Activated T-cell treated with anti-CD3 and anti-CD28 coated beads, Interleukin-2, amount 50 U/mL, for 72 hours (primary cell): ENCODE measurements at regions not wholly inside any gene's neighbourhood (a gene's known extent, or its start where the extent isn't known, plus 50 kb on each side); places are given as distances from the start of the nearest gene placed in this dataset.

Experiments
- ATAC-seq, 2 donors: fragments of 150-1000 bp; cut with Tn5 transposase; replicated peaks in 1 of 2; 2 replicates each; pipeline ENCODE4 v1.10.0; 2021; ENCODE audit warnings: moderate library complexity in 2 of 2, mild to moderate bottlenecking in 1 of 2
- DNase-seq, 2 donors: peaks; one replicate each; pipeline ENCODE4 v3.0.0; 2021 to 2022; ENCODE audit warnings: mixed read lengths in 1 of 2
- H3K27ac Mint-ChIP-seq: one replicate; pipeline ENCODE4 v1.8.0; 2022; ENCODE audit warnings: mild to moderate bottlenecking, moderate library complexity, mixed read lengths
- H3K27me3 Mint-ChIP-seq: one replicate; pipeline ENCODE4 v1.8.0; 2022; ENCODE audit warnings: low read depth, mixed read lengths
- H3K36me3 Mint-ChIP-seq, 2 donors: one replicate each; pipeline ENCODE4 v1.8.0; 2022; ENCODE audit warnings: mixed read lengths in 2 of 2, mild to moderate bottlenecking in 1 of 2; ENCODE audit not compliant: insufficient read depth in 2 of 2
- H3K4me1 Mint-ChIP-seq: one replicate; pipeline ENCODE4 v1.8.0; 2022; ENCODE audit warnings: low read depth, mixed read lengths
- H3K4me3 Mint-ChIP-seq, 2 donors: one replicate each; pipeline ENCODE4 v1.8.0; 2022; ENCODE audit warnings: mild to moderate bottlenecking in 2 of 2, mixed read lengths in 2 of 2, moderate library complexity in 2 of 2
- H3K9me3 Mint-ChIP-seq, 2 donors: one replicate each; pipeline ENCODE4 v1.8.0; 2022; ENCODE audit warnings: mixed read lengths in 2 of 2

GRCh38 chr5:111945535-111945934 is 188.5 kb upstream of the NREP start:
- ATAC-seq, result no peak
- H3K27ac Mint-ChIP-seq, result no peak overlapping the region
- H3K27me3 Mint-ChIP-seq, result peaks cover 11% of the 10 kb centered on the region
- H3K4me1 Mint-ChIP-seq, result no peaks in the 10 kb centered on the region
- no peaks in the 10 kb centered on the region for H3K9me3 Mint-ChIP-seq
- H3K4me3 Mint-ChIP-seq, result no peak overlapping the region
- DNase-seq, result no peak
- no peaks in the 10 kb centered on the region for H3K36me3 Mint-ChIP-seq

- DNase-seq, result no peak
- Mint-ChIP-seq H3K9me3 (no peaks in the 10 kb centered on the region), H3K4me1 (no peaks in the 10 kb centered on the region), H3K27ac (no peak overlapping the region), H3K27me3 (peaks cover 11% of the 10 kb centered on the region), H3K36me3 (no peaks in the 10 kb centered on the region), H3K4me3 (no peak overlapping the region)
- ATAC-seq, result no peak
These were observed 185.8 kb upstream of the NREP start for GRCh38 chr5:111942661-111943401.

- H3K4me3 Mint-ChIP-seq, result no peak overlapping the region
- peaks cover 11% of the 10 kb centered on the region for H3K27me3 Mint-ChIP-seq
- H3K27ac Mint-ChIP-seq, result no peak overlapping the region
- ATAC-seq (no peak), DNase-seq (no peak)
- H3K4me1 Mint-ChIP-seq, result no peaks in the 10 kb centered on the region
- no peaks in the 10 kb centered on the region for H3K36me3 Mint-ChIP-seq
- no peaks in the 10 kb centered on the region for H3K9me3 Mint-ChIP-seq
These were observed 185.2 kb upstream of the NREP start for GRCh38 chr5:111942201-111942600.

- no peak for ATAC-seq
These were observed 180.1 kb upstream of the NREP start for GRCh38 chr5:111937094-111937493.

GRCh38 chr5:111935835-111936234 is 178.8 kb upstream of the NREP start:
- Mint-ChIP-seq H3K4me3 (no peak overlapping the region), H3K36me3 (no peaks in the 10 kb centered on the region), H3K9me3 (no peaks in the 10 kb centered on the region), H3K27me3 (peaks cover 9% of the 10 kb centered on the region), H3K27ac (no peak overlapping the region), H3K4me1 (no peaks in the 10 kb centered on the region)
- ATAC-seq, result no peak
- no peak for DNase-seq

More at GRCh38 chr5:111937094-111937493, 180.1 kb upstream of the NREP start:
- no peaks in the 10 kb centered on the region for H3K36me3 Mint-ChIP-seq
- H3K27ac Mint-ChIP-seq, result no peak overlapping the region
- H3K9me3 Mint-ChIP-seq, result no peaks in the 10 kb centered on the region
- peaks cover 9% of the 10 kb centered on the region for H3K27me3 Mint-ChIP-seq
- H3K4me3 Mint-ChIP-seq, result no peak overlapping the region
- H3K4me1 Mint-ChIP-seq, result no peaks in the 10 kb centered on the region
- no peak for DNase-seq

- no peaks in the 10 kb centered on the region for H3K9me3 Mint-ChIP-seq
- H3K36me3 Mint-ChIP-seq, result no peaks in the 10 kb centered on the region
- no peak overlapping the region for H3K27ac Mint-ChIP-seq
- peaks cover 9% of the 10 kb centered on the region for H3K27me3 Mint-ChIP-seq
- H3K4me3 Mint-ChIP-seq, result no peak overlapping the region
- ATAC-seq (no peak), DNase-seq (no peak)
- H3K4me1 Mint-ChIP-seq, result no peaks in the 10 kb centered on the region
These were observed 178.0 kb upstream of the NREP start for GRCh38 chr5:111935009-111935408.

GRCh38 chr5:111934511-111934910 is 177.5 kb upstream of the NREP start:
- DNase-seq (no peak), ATAC-seq (no peak)
- H3K27ac Mint-ChIP-seq, result no peak overlapping the region
- H3K4me3 Mint-ChIP-seq, result no peak overlapping the region
- H3K36me3 Mint-ChIP-seq, result no peaks in the 10 kb centered on the region
- peaks cover 9% of the 10 kb centered on the region for H3K27me3 Mint-ChIP-seq
- H3K9me3 Mint-ChIP-seq, result no peaks in the 10 kb centered on the region
- no peaks in the 10 kb centered on the region for H3K4me1 Mint-ChIP-seq

- Mint-ChIP-seq H3K27me3 (peaks cover 9% of the 10 kb centered on the region), H3K36me3 (no peaks in the 10 kb centered on the region), H3K27ac (no peak overlapping the region), H3K4me1 (no peaks in the 10 kb centered on the region), H3K9me3 (no peaks in the 10 kb centered on the region), H3K4me3 (no peak overlapping the region)
- DNase-seq, result no peak
- no peak for ATAC-seq
These were observed 176.1 kb upstream of the NREP start for GRCh38 chr5:111933086-111933485.

- no peak overlapping the region for H3K27ac Mint-ChIP-seq
- no peak for DNase-seq
- no peak overlapping the region for H3K4me3 Mint-ChIP-seq
- peaks cover 9% of the 10 kb centered on the region for H3K27me3 Mint-ChIP-seq
- H3K36me3 Mint-ChIP-seq, result no peaks in the 10 kb centered on the region
- no peaks in the 10 kb centered on the region for H3K9me3 Mint-ChIP-seq
- H3K4me1 Mint-ChIP-seq, result no peaks in the 10 kb centered on the region
- ATAC-seq, result no peak
These were observed 175.6 kb upstream of the NREP start for GRCh38 chr5:111932628-111933027.

- Mint-ChIP-seq H3K4me1 (no peaks in the 10 kb centered on the region), H3K36me3 (no peaks in the 10 kb centered on the region), H3K4me3 (no peak overlapping the region), H3K27me3 (peaks cover 9% of the 10 kb centered on the region), H3K9me3 (no peaks in the 10 kb centered on the region), H3K27ac (no peak overlapping the region)
- ATAC-seq (no peak), DNase-seq (no peak)
These were observed 175.2 kb upstream of the NREP start for GRCh38 chr5:111932199-111932598.

GRCh38 chr5:111931655-111932054 is 174.7 kb upstream of the NREP start:
- ATAC-seq (no peak), DNase-seq (no peak)
- Mint-ChIP-seq H3K36me3 (no peaks in the 10 kb centered on the region), H3K4me1 (no peaks in the 10 kb centered on the region), H3K27me3 (peaks cover 7% of the 10 kb centered on the region), H3K9me3 (no peaks in the 10 kb centered on the region), H3K4me3 (no peak overlapping the region), H3K27ac (no peak overlapping the region)

GRCh38 chr5:111930905-111931461 is 174.0 kb upstream of the NREP start:
- H3K36me3 Mint-ChIP-seq, result no peaks in the 10 kb centered on the region
- H3K4me3 Mint-ChIP-seq, result no peak overlapping the region
- peaks cover under 1% of the 10 kb centered on the region for H3K27me3 Mint-ChIP-seq
- no peak overlapping the region for H3K27ac Mint-ChIP-seq
- no peaks in the 10 kb centered on the region for H3K9me3 Mint-ChIP-seq
- no peaks in the 10 kb centered on the region for H3K4me1 Mint-ChIP-seq
- ATAC-seq (peak; percentile 53 to 66), DNase-seq (no peak)

- H3K27ac Mint-ChIP-seq, result no peak overlapping the region
- H3K4me1 Mint-ChIP-seq, result no peaks in the 10 kb centered on the region
- no peaks in the 10 kb centered on the region for H3K36me3 Mint-ChIP-seq
- no peaks in the 10 kb centered on the region for H3K27me3 Mint-ChIP-seq
- no peak for DNase-seq
- no peak overlapping the region for H3K4me3 Mint-ChIP-seq
- H3K9me3 Mint-ChIP-seq, result no peaks in the 10 kb centered on the region
- ATAC-seq, result no peak
These were observed 173.5 kb upstream of the NREP start for GRCh38 chr5:111930449-111930848.

GRCh38 chr5:111929867-111930266 is 172.9 kb upstream of the NREP start:
- no peaks in the 10 kb centered on the region for H3K36me3 Mint-ChIP-seq
- H3K9me3 Mint-ChIP-seq, result no peaks in the 10 kb centered on the region
- H3K27me3 Mint-ChIP-seq, result no peaks in the 10 kb centered on the region
- ATAC-seq, result no peak
- H3K4me1 Mint-ChIP-seq, result no peaks in the 10 kb centered on the region
- DNase-seq, result no peak
- H3K4me3 Mint-ChIP-seq, result no peak overlapping the region
- H3K27ac Mint-ChIP-seq, result no peak overlapping the region
